AG04450 (cell line): ENCODE measurements at regions not wholly inside any gene's neighbourhood (a gene's known extent, or its start where the extent isn't known, plus 50 kb on each side); places are given as distances from the start of the nearest gene placed in this dataset.

Experiments used
- CTCF ChIA-PET: fragments of 300-600, 350-600 bp; formaldehyde crosslinking; extraction: SDS; loops from one replicate; lab custom pipeline; 2022; ENCODE audit warnings: antibody characterized with exemption, inconsistent platforms; lab: Charles Lee
- POLR2A ChIA-PET: fragments of 350-600 bp; formaldehyde crosslinking; extraction: SDS; loops from one replicate; lab custom pipeline; 2021; ENCODE audit warnings: antibody characterized with exemption, inconsistent platforms; lab: Yijun Ruan, JAX
- DNase-seq: peaks from one replicate; pipeline ENCODE4 v3.0.0-alpha.2; 2011; ENCODE audit warnings: low read depth, low spot score
- H3K27ac ChIP-seq: one replicate; pipeline ENCODE4 v1.5.1; 2012; ENCODE audit warnings: low read depth, low read length, control low read depth
- H3K27me3 ChIP-seq: one replicate; pipeline ENCODE4 v1.6.0; 2012; ENCODE audit warnings: low read length; ENCODE audit not compliant: control insufficient read depth, insufficient read depth
- H3K4me3 ChIP-seq: 2 replicates; pipeline ENCODE4 v1.5.1; 2011; ENCODE audit warnings: mild to moderate bottlenecking, low read depth, low read length, control low read depth
- H3K9me3 ChIP-seq: 2 replicates; pipeline ENCODE4 v1.5.1; 2012; ENCODE audit warnings: low read length; ENCODE audit not compliant: control insufficient read depth, insufficient read depth
- CTCF ChIP-seq: IDR thresholded peaks from 2 replicates; pipeline ENCODE4 v1.5.1; 2011; ENCODE audit warnings: low read depth, low read length, control low read depth, inconsistent platforms

DNA sequence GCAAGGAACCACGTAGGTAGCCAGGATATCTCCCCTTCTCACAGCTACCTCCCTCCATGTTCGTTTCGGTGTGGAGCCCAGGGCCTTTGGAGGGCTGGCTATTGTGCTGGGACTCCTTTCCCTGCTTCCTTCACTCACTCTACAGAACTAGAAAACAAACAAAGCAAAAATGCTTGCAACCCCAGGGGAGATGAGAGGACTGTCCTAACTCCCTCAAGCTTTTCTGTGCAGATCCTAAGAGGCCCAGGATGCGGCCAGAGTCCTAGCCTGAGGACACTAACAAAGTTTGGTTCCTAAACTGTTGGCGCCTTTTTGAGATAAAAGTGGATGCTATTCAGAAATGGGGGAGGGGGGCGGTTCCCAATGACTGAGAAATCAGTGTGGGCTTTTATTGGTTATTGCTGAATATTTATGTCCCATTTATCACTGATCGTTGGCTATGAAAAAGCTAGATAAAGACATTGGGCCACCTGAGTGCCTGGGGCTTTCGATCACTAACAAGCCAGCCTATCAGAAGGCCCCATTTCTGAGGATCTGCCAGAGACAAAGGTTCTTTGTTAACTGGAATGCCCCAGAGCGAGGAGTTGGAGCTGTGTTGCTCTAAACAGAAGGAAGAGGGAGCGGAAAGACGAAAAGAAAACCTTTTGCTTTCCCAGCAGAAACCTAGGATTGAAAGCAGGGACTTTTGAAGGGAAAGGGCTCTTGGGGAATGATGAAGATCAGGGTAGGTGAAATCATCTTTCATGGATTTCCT, 95.2 kb upstream of the EGR2 start:
- POLR2A ChIA-PET: no interaction called here
- no peaks in the 10 kb centered on the region for H3K9me3 ChIP-seq
- H3K4me3 ChIP-seq: no peak overlapping the region
- H3K27ac ChIP-seq: no peak overlapping the region
- peaks cover 4% of the 10 kb centered on the region for H3K27me3 ChIP-seq
- no peak for TF ChIP-seq CTCF
- CTCF ChIA-PET: no interaction called here
- no peak for DNase-seq

DNA sequence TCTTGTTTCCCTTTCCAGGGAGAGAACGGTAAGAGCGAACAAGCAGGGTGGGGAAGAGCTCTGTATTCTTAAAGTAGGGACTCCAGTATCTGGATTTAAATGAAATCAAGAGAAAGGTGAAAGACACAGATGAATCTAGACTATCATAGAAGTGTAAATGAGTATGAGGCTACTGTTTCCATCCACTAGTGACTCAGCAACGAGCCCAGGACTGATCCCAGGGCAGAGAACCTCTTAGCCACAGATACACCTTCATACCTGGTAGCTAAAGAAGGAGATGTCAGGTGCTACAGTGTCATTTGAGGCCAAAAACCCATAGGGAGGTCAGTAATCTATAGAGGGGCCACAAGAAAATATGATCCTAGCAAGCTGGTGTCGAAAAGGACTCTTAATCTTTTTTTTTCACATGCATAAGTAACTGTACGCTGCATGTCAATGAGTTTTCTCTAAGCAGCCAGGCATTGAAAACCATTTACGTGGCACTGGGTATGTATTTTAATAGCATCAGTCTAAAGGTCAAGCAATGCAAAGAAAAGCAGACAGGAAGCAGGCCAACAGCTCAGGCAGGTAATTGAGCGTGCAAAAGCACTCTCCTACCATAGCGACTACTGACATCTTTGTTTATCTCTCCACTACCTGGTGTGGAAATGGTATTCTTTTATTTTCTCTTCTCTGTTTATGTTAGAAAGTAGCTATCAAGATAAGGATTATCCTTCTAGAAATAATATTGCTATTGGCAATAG, 91.5 kb upstream of the EGR2 start:
- DNase-seq: no peak
- H3K9me3 ChIP-seq: no peaks in the 10 kb centered on the region
- no peak overlapping the region for H3K27ac ChIP-seq
- TF ChIP-seq CTCF: no peak
- CTCF ChIA-PET: no interaction called here
- H3K27me3 ChIP-seq: no peaks in the 10 kb centered on the region
- POLR2A ChIA-PET: no interaction called here
- no peak overlapping the region for H3K4me3 ChIP-seq

GRCh38 chr10:62904281-62904875, 88.2 kb upstream of the EGR2 start:
- CTCF ChIA-PET: no interaction called here

GRCh38 chr10:62903828-62904227, 87.7 kb upstream of the EGR2 start:
- DNase-seq: no peak
- POLR2A ChIA-PET: no interaction called here
- H3K27ac ChIP-seq: no peak overlapping the region
- H3K9me3 ChIP-seq: no peaks in the 10 kb centered on the region
- TF ChIP-seq CTCF: no peak
- H3K4me3 ChIP-seq: no peak overlapping the region
- H3K27me3 ChIP-seq: no peaks in the 10 kb centered on the region
- CTCF ChIA-PET: interaction anchor here (0.5 kb wide), 1 partner anchor 86 kb away, joined by 3 read pairs; no protein-coding TSS in a partner anchor

More at GRCh38 chr10:62904281-62904875, 88.2 kb upstream of the EGR2 start:
- DNase-seq: no peak
- Histone ChIP-seq H3K9me3 (no peaks in the 10 kb centered on the region), H3K27me3 (no peaks in the 10 kb centered on the region), H3K27ac (no peak overlapping the region), H3K4me3 (no peak overlapping the region)
- TF ChIP-seq CTCF: no peak
- POLR2A ChIA-PET: no interaction called here
